ENCODE measurements at regions not wholly inside any gene's neighbourhood (a gene's known extent, or its start where the extent isn't known, plus 50 kb on each side); places are given as distances from the start of the nearest gene placed in this dataset.

DNA sequence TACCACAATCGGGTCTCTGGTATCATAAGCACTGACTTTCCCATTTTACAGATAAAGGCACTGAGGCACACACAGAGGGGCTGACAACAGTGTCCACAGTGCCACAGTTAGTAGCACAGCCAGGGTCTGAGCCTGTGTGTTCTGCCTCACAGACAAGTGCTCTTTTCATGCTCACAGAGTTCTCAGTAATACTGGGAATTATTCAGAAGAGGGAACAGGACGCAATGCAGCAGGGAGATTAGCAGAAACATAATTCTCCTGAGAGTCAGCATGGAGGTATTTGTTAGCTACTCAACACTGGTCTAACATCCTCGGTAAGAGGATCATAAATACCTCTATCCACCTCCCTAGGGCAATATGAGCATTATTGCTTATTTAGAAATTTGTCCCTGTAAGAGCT is 219.3 kb upstream of the EEA1 start:
- DNase-seq (ENCODE audit: low spot score): no peak

GRCh38 chr12:93149229-93149628 is 220.1 kb upstream of the EEA1 start:
- no peak for DNase-seq (ENCODE audit: low spot score)
- TF ChIP-seq, protein P1, sequence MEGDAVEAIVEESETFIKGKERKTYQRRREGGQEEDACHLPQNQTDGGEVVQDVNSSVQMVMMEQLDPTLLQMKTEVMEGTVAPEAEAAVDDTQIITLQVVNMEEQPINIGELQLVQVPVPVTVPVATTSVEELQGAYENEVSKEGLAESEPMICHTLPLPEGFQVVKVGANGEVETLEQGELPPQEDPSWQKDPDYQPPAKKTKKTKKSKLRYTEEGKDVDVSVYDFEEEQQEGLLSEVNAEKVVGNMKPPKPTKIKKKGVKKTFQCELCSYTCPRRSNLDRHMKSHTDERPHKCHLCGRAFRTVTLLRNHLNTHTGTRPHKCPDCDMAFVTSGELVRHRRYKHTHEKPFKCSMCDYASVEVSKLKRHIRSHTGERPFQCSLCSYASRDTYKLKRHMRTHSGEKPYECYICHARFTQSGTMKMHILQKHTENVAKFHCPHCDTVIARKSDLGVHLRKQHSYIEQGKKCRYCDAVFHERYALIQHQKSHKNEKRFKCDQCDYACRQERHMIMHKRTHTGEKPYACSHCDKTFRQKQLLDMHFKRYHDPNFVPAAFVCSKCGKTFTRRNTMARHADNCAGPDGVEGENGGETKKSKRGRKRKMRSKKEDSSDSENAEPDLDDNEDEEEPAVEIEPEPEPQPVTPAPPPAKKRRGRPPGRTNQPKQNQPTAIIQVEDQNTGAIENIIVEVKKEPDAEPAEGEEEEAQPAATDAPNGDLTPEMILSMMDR (IDR thresholded peaks at IDR 0.05; ENCODE audit: extremely low read depth, missing control alignments): no peak

More for the DNA sequence above, 219.3 kb upstream of the EEA1 start:
- TF ChIP-seq, protein P1 (IDR thresholded peaks at IDR 0.05; ENCODE audit: extremely low read depth, missing control alignments): no peak

DNA sequence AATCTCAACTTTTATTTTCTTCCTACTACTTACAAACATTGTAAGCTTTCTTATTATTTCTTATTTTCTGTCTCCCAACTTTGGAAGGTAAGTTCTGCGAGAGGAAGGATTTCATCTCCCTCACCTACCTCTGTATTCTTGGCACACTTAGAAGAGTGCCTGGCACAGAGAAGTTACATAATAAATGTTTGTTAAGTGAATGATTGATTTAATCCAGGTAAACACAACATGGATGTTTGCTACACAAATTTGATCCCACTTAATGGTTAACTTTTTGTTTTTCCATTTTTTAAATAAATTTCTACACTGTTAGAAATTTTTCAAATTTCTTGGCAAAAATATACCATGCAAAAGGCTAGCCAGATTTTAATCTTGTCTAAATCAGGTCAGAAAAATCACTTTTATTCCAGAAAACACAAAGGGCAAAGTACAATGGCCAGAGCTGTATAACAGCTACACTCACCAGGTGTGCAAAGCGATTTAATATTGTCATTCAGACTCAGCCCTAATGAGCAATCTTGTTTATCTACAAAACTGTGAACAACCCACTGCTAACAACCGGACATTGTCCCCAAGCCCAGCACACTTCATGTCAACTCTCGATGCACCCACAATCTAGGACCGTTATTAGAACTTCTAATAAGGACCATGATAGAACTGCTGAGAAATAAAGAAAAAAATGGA is 222.1 kb upstream of the EEA1 start:
- TF ChIP-seq, protein P1 (IDR thresholded peaks at IDR 0.05; ENCODE audit: extremely low read depth, missing control alignments): no peak
- DNase-seq (ENCODE audit: low spot score): no peak

GRCh38 chr12:93152617-93153016 is 223.5 kb upstream of the EEA1 start:
- TF ChIP-seq, protein P1 (IDR thresholded peaks at IDR 0.05; ENCODE audit: extremely low read depth, missing control alignments): no peak

DNA sequence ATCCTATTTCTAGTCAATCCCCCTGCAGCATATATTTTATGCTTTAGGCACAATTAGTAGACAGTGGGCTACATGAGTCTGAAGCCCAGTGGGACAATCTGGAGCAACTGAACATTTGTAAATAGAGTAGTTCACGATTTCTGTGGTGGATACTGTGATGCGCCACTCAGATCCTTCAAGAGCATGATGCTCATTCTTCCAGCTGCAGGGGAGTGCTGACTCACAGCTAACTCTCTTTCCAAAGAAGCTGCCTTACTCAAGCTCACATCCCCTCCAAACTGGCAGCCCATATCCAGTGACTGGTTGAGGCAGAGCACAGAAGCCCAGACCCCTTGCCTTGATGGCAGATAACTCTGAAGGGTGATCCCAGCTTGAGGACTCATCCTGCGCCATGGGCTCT is 224.2 kb upstream of the EEA1 start:
- no peak for DNase-seq (ENCODE audit: low spot score)
- TF ChIP-seq, protein P1 (IDR thresholded peaks at IDR 0.05; ENCODE audit: extremely low read depth, missing control alignments): no peak

More at GRCh38 chr12:93152617-93153016, 223.5 kb upstream of the EEA1 start:
- no peak for DNase-seq (ENCODE audit: low spot score)

DNA sequence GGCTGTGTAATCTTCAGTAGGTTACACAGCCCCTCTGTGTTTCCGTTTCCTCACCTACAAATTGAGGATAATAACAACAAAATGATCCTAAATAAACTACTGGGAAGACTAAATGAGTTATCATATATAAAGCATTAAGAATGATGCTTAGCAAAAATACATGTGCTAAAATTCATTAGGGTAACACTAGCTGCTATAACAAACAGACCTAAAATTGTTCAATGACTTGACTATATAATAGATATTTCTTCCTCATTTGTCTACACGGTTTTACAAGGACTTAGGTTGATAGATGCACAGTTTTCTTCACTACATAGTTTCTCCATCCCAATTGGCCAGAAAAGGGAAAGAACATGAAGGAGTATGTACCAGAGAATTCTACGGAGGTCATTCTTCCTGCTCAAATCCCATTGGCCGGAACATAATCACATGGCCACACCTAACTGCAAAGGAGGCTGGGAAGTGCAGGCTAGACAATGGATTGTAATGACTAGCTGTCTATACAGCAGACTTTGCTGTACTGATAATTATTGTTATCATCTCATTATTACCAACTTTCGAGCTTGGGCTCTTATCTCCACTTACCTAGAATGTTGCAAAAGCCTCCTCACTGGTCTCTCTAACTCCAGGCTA is 223.5 kb upstream of the NUDT4 start:
- TF ChIP-seq, protein P1 (IDR thresholded peaks at IDR 0.05; ENCODE audit: extremely low read depth, missing control alignments): no peak
- no peak for DNase-seq (ENCODE audit: low spot score)

DNA sequence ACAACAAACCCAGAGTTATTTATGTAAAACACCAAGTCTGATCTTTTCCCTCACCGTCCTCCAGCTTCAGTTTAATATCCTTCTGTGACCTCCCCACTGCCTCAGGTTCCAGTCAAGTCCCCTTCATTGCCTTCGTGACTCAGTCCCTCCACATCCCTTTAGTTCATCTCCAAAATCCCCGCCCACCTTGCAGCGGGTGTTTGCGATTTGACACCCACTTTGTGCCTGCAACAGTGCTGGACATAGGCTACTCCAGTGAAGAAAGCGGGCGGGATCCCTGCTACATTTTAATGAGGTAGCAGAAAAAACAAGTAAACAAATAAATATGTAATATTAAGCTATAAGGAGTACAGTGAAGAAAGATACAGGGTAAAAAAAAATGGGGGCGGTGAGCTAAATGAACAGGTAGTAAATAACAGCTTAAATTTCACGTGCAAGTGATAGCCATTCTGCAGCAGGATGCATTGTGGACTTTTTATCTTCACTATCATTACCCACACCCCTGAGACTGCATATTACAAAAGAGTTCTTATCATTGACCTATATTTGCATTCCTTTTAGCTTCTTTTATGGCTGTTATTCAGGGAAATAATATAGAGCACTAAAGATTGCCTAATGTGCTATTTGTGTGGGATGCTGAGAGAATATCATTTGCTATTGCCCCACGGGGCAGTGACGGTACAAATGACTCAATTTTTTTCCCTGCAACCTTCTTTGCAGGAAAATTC is 222.8 kb upstream of the NUDT4 start:
- no peak for DNase-seq (ENCODE audit: low spot score)
- TF ChIP-seq, protein P1 (IDR thresholded peaks at IDR 0.05; ENCODE audit: extremely low read depth, missing control alignments): no peak

Data from GM20000 (cell line).